GM18498 (cell line): ENCODE measurements at regions not wholly inside any gene's neighbourhood (a gene's known extent, or its start where the extent isn't known, plus 50 kb on each side); places are given as distances from the start of the nearest gene placed in this dataset.
A peak's percentile ranks its signal among the peaks of the same experiment; 100 is the strongest.

Experiments used
- ATAC-seq: cut with Tn5 transposase; IDR thresholded peaks from one replicate; pipeline ENCODE4 v1.9.1; 2021; ENCODE audit warnings: mild to moderate bottlenecking, moderate library complexity; ENCODE audit not compliant: unreplicated experiment

- ATAC-seq = no peak
Observed at GRCh38 chr15:38072007-38072347, 137.5 kb downstream of the TMCO5A start.

DNA sequence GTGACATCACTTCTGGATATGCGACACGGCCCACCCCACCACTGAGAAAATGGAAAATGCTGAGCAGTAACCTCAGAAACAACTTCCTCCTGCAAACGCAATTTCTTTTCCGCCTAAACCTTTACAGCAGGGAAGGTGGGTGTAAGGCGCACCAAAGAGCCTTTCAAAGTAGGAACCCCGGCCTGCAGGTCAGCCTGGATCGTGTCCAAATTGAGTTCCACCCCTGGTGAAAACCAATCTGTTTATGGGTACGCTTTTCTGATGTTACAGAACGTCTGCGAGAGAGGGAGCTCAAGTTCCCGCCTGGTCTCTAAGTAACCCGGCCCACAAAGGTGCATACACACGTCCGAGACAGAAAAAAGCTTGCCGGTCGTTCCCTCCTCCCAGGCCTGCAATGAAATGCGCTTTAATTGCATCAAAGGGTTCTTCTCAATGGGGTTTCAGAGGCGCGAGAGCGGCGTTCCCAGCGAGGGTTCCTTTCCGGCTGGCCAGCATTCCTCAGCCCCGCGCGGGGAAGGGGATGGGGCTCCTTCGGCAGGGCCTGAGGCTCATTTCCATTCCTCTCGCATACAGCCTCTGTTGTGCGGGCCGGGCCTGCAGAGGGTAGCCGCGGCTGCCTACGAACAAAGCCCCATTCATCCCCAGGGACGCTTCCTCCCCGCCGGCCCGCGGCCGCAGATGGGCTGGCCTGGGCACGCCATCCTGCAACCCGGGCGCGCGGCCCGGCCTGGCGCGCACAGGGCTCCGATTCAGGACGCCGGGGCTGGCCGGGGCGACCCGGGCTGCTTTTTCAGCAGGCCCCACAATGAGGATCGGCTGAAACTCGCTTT, 138.1 kb downstream of the TMCO5A start:
- ATAC-seq = peak; percentile 68

DNA sequence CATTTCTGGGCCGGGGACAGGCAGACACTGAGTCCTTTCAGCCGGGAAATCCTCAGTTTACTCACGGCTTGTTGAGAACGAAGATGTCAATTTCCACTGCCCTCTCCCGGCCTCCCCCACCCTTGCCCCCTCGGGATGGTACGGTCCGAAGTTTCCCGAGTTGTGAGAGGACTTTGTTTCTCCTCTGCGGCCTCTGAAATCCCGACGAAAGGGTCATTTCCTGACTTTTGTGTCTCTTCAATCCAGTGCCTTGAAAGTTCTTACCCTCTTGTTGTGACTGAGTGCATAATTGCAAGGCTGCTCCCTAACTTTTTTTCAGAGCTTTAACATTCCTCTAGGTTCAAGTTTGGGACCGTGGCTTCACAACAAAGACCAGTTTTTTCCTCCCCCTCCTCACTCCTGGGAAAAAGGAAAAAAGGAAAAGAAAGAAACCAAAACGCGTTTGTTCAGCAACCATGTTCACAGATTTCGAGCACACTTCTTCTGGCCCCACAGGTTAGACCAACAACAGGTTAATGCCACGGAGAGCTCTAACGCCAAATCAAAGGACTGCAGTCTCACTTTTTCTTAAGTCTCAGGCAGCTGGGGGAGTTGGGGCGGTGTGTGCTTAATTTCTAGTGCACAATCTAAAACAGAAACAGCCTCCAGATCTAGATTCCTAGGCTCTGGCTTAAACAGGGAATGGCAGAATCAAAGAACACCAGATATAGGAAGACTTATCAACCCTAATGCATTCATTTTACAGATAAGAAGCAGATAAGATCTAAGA, 138.9 kb downstream of the TMCO5A start:
- ATAC-seq = no peak

GRCh38 chr15:38074029-38074428, 139.6 kb downstream of the TMCO5A start:
- no peak for ATAC-seq

GRCh38 chr15:38075466-38075865, 141.0 kb downstream of the TMCO5A start:
- no peak for ATAC-seq

- ATAC-seq = peak; percentile 43
Observed at GRCh38 chr15:38076786-38077185, 142.3 kb downstream of the TMCO5A start.

DNA sequence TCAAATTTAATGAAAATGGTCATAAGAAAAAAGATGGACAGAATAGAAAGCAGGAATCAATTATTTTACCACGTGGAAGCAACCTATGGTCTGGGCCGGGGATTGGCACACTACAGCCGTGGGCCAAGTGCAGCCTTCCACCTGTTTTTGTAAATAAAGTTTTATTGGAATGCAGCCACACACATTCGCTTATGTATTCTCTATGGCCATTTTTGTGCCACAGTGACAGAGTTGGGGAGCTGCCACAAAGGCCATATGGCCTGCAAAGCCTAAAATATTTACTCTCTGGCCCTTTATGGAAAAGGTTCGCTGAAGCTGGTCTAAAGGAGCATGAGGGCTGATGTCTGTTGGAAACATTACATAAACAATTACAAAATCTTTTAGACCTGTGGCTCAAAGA, 144.8 kb downstream of the TMCO5A start:
- no peak for ATAC-seq

GRCh38 chr15:38080651-38081275, 146.3 kb downstream of the TMCO5A start:
- ATAC-seq = no peak

GRCh38 chr15:38084289-38084688, 149.8 kb downstream of the TMCO5A start:
- peak; percentile 76 for ATAC-seq

GRCh38 chr15:38085114-38085513, 150.7 kb downstream of the TMCO5A start:
- peak; percentile 77 for ATAC-seq

DNA sequence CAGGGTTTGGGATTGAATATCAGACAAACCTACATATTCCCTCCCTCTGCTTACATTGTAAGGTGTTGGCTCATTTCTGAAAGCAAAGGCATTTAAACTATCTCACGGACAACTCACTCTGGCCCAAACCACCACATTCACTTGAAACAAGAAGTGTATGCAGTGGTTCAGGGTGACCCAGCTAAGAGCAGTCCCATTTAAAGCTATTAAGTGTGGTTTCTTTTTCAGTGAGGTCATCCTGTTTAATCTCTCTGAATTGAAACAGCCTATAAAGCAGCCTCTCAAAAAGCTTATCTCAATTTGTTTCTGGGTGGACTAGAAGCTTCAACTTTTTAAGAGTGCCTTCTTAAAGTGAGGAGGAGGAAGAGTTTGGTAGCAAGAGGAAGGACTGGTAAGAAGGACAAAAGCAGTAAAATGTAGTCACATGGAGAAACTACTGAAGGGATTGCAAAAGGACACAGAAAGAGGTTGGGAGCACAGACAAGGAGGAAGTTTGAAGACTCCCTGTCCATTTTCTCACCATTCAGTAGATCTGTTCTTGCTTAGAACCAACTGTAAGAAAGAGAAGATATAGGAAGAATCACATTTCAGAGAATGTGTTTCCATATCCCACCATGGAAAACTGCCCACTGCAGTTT, 151.6 kb downstream of the TMCO5A start:
- ATAC-seq = peak; percentile 61

- no peak for ATAC-seq
Observed at GRCh38 chr15:38086611-38087010, 152.2 kb downstream of the TMCO5A start.

DNA sequence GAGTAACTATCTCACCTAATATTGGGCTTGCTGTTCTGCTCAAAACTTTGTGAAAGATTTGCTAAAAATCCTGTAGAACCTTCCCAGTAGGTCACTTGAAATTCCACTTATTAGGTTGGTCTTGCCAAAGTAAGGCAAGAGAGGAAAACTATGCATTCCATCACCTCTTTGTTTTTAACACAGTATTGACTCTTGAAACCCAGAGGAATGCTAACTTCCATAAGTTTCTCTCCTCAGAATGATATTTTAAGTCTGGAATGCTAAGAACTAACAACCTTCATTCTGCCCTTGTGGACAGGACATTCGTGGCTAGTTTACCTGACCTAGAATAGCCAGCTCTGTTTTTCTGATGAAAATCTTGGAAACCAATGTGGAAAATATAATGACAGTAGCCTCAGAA, 154.5 kb downstream of the TMCO5A start:
- no peak for ATAC-seq

DNA sequence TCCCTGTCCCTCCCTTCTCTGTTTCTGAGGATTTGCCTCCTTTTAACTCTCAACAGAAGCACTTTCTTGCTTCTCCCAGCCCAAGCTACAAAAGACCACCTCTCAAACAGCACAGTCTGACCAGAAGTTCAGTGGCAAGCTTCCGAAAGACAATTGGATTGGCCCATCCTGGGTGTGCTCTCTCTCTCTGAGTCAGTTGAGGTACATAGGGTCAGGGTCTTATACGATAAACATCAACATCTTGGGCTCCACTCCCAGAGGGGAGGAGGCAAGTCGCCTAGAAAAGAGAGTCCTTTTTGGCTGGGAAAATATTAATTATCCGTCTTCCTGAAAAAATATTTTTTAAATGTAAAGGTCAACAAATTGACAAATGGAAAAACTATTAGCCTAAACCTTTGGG, 155.8 kb downstream of the TMCO5A start:
- no peak for ATAC-seq

DNA sequence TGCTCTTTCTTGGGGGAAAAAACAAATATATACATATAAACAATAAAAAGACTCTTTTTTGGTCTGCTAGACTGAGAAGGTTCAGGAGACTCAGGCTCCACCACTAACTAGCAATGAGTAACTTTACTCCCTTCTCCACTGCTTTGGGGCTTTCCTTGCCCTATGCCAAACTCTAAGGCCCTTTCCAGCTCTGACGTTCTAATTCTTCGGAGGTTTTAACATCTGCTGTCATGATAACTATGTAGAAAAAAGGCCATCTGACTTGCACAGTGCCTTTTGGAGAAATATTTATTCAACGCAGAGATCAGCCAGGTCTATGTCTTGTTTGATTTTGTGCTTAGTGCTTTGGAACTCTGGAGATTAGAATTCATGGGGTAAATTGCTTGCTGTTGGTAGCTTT, 156.2 kb downstream of the TMCO5A start:
- ATAC-seq = no peak

- no peak for ATAC-seq
Observed at GRCh38 chr15:38091078-38091645, 156.7 kb downstream of the TMCO5A start.

DNA sequence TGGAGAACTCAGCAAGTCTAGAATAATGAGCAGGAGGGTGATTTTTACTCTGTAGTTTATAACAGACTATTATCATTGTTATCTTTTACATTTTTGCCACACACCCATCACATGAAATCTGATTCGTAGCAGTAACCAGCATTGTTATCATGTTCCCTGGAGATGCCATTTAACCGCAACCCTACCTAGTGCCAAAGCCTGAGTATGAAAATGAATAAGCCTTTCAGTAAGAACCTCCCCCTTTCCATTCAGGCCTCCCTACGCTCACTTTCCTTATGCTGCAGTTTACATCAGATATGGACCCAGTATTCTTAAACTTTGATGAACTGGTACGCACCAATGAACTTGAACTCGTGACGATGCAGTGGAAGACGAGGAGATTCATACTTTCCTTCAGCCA, 158.7 kb upstream of the SPRED1 start:
- no peak for ATAC-seq

DNA sequence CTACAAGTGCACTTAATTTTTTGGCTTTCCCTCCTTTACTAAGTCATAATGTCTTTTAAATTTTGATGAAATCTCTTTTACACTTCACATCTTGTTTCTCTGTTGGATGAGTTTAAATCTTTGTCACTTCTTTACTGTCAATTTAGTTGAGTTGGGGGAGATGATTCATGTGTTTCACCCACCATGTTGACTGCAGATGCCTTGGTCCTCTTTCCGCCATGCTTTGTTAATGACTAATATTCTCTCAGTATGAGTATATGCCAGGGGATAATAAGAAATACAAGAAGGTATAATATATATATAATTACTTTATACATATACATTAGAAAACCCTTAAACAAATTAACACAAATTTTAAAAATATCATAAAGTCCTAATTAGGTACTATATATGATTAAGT, 149.7 kb upstream of the SPRED1 start:
- no peak for ATAC-seq

DNA sequence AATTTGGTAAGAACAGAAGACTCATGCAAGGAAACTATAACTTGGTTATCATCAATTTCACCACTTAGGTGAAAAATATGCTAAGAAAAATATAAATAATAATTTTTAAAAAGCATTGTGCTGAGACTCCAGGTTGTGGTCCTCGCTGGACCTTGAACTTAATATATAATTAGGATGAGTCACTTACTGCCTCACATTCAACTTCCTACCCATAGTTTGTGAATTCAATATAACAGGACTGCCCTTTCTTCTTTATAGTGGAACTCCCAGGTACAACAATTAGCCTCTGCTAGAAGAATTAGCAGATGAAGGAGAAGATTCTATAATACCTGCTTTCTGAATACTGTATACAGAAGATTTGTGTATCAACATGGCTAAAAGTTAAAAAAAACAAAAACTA, 149.1 kb upstream of the SPRED1 start:
- ATAC-seq = no peak

- no peak for ATAC-seq
Observed at GRCh38 chr15:38111070-38111469, 141.6 kb upstream of the SPRED1 start.

GRCh38 chr15:38112406-38112805, 140.2 kb upstream of the SPRED1 start:
- no peak for ATAC-seq
